Panc1 (cell line): ENCODE measurements at regions not wholly inside any gene's neighbourhood (a gene's known extent, or its start where the extent isn't known, plus 50 kb on each side); places are given as distances from the start of the nearest gene placed in this dataset.
"Not testable (repeated sequence)": the region's sequence is repeated elsewhere in the genome, so short reads cannot be mapped to it uniquely, and the experiment has no call there.

Experiments
- ATAC-seq: fragments of 200-7000 bp; cut with Tn5 transposase; 2 replicates; pipeline ENCODE4 v1.9.1; 2020; ENCODE audit warnings: mild to moderate bottlenecking, moderate library complexity
- BruUV-seq: library from RNA; stranded (reverse); fragments of 400-500 nt; replicated peaks from 2 replicates; lab custom pipeline; 2021; lab: Mats Ljungman, UMichigan
- CTCF ChIA-PET: fragments of 300-600 bp; sonication (Branson Sonifier 250); formaldehyde crosslinking; loops from one replicate; lab custom pipeline; 2022; ENCODE audit warnings: antibody characterized with exemption; lab: Charles Lee
- POLR2A ChIA-PET: fragments of 300-600 bp; sonication (Branson Sonifier 250); formaldehyde crosslinking; loops from one replicate; lab custom pipeline; 2022; ENCODE audit warnings: antibody characterized with exemption; lab: Charles Lee
- DNase-seq: peaks from one replicate; pipeline ENCODE4 v3.0.0-alpha.2; 2010; ENCODE audit warnings: low read depth, low spot score
- H3K27ac ChIP-seq: 2 replicates; pipeline ENCODE4 v1.5.1; 2011; ENCODE audit warnings: mild to moderate bottlenecking, low read length, inconsistent platforms
- H3K27me3 ChIP-seq: fragments of 200-500 bp; sonication (Bioruptor generic); 2 replicates; pipeline ENCODE4 v1.6.0; 2014; ENCODE audit warnings: low read length, inconsistent platforms; ENCODE audit not compliant: control insufficient read depth, insufficient read depth
- H3K36me3 ChIP-seq: fragments of 200-500 bp; sonication (Bioruptor generic); 2 replicates; pipeline ENCODE4 v1.5.1; 2014; ENCODE audit warnings: inconsistent platforms, mild to moderate bottlenecking, low read length, moderate library complexity; ENCODE audit not compliant: control insufficient read depth, insufficient read depth
- H3K4me1 ChIP-seq: 2 replicates; pipeline ENCODE4 v1.5.1; 2011; ENCODE audit warnings: inconsistent platforms, mild to moderate bottlenecking, low read length, moderate library complexity; ENCODE audit not compliant: control insufficient read depth, insufficient read depth
- H3K4me3 ChIP-seq, 2 experiments: 2 replicates each; pipeline ENCODE4 v1.5.1; 2011 to 2012; ENCODE audit warnings: low read depth in 2 of 2, low read length in 2 of 2, mild to moderate bottlenecking in 2 of 2, inconsistent platforms in 1 of 2, moderate library complexity in 1 of 2
- H3K9me3 ChIP-seq: fragments of 200-500 bp; sonication (Bioruptor generic); 2 replicates; pipeline ENCODE4 v1.5.1; 2014; ENCODE audit warnings: low read depth, mild to moderate bottlenecking, inconsistent platforms, low read length, moderate library complexity; ENCODE audit not compliant: control insufficient read depth, insufficient read depth
- POLR2AphosphoS5 ChIP-seq: IDR thresholded peaks from 2 replicates; pipeline ENCODE4 v1.6.1; 2012; ENCODE audit warnings: mild to moderate bottlenecking, low read depth, low read length, moderate library complexity
- SIN3A ChIP-seq: IDR thresholded peaks from 2 replicates; pipeline ENCODE4 v1.6.1; 2012; ENCODE audit warnings: low read depth, mild to moderate bottlenecking, low read length, moderate library complexity, borderline replicate concordance; ENCODE audit not compliant: insufficient read depth
- TCF7L2 ChIP-seq: IDR thresholded peaks from 2 replicates; pipeline ENCODE4 v1.6.1; 2011; ENCODE audit warnings: mild to moderate bottlenecking, low read depth, low read length, inconsistent platforms
- in situ Hi-C: cut with HindIII; loops from 2 replicates; pipeline ENCODE4 v1.10.0; 2016; ENCODE audit warnings: low sequenced_read_pairs, low pct_unique_long_range_greater_than_20kb
- intact Hi-C: fragments of 100-400 bp; cut with micrococcal nuclease; formaldehyde crosslinking; loops from one replicate; pipeline ENCODE4 v1.10.0; 2022; ENCODE audit not compliant: unreplicated experiment
- TF ChIP-seq, protein P1 (sequence below): fragments of 450-650 bp; IDR thresholded peaks from 2 replicates; pipeline ENCODE4 v1.5.1; 2017; ENCODE audit warnings: mild to moderate bottlenecking
- TF ChIP-seq, protein P2 (sequence below), 2 experiments: IDR thresholded peaks; 2 replicates each; pipeline ENCODE4 v1.6.1; 2011 to 2012; ENCODE audit warnings: low read depth in 2 of 2, control low read depth in 1 of 2, low read length in 1 of 2, mild to moderate bottlenecking in 1 of 2, moderate library complexity in 1 of 2; ENCODE audit not compliant: insufficient read depth in 1 of 2

DNA sequence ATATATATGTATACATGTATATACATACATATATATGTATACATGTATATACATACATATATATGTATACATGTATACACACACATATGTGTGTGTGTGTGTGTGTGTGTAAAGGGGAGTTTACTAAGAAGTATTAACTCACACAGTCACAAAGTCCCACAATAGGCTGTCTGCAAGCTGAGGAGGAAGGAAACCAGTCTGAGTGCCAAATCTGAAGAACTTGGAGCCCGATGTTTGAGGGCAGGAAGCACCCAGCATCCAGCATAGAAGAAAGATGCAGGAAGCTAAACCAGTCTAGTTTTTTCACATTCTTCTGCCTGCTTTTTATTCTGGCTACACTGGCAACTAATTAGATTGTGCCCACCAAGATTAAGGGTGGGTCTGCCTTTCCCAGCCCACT is 591.5 kb downstream of the PRR16 start:
- Histone ChIP-seq H3K36me3 (no peaks in the 10 kb centered on the region), H3K9me3 (no peaks in the 10 kb centered on the region), H3K4me3 (no peak overlapping the region), H3K27ac (no peak overlapping the region), H3K4me1 (no peaks in the 10 kb centered on the region), H3K27me3 (no peaks in the 10 kb centered on the region)
- ChIA-PET CTCF (no interaction called here), POLR2A (no interaction called here)
- in situ Hi-C loops, result no loop called here
- DNase-seq (no peak), ATAC-seq (no peak)
- no TSS peak for BruUV-seq
- TF ChIP-seq SIN3A (no peak), TCF7L2 (no peak), POLR2AphosphoS5 (no peak)
- TF ChIP-seq, protein P1, sequence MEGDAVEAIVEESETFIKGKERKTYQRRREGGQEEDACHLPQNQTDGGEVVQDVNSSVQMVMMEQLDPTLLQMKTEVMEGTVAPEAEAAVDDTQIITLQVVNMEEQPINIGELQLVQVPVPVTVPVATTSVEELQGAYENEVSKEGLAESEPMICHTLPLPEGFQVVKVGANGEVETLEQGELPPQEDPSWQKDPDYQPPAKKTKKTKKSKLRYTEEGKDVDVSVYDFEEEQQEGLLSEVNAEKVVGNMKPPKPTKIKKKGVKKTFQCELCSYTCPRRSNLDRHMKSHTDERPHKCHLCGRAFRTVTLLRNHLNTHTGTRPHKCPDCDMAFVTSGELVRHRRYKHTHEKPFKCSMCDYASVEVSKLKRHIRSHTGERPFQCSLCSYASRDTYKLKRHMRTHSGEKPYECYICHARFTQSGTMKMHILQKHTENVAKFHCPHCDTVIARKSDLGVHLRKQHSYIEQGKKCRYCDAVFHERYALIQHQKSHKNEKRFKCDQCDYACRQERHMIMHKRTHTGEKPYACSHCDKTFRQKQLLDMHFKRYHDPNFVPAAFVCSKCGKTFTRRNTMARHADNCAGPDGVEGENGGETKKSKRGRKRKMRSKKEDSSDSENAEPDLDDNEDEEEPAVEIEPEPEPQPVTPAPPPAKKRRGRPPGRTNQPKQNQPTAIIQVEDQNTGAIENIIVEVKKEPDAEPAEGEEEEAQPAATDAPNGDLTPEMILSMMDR, result no peak
- TF ChIP-seq, protein P2, sequence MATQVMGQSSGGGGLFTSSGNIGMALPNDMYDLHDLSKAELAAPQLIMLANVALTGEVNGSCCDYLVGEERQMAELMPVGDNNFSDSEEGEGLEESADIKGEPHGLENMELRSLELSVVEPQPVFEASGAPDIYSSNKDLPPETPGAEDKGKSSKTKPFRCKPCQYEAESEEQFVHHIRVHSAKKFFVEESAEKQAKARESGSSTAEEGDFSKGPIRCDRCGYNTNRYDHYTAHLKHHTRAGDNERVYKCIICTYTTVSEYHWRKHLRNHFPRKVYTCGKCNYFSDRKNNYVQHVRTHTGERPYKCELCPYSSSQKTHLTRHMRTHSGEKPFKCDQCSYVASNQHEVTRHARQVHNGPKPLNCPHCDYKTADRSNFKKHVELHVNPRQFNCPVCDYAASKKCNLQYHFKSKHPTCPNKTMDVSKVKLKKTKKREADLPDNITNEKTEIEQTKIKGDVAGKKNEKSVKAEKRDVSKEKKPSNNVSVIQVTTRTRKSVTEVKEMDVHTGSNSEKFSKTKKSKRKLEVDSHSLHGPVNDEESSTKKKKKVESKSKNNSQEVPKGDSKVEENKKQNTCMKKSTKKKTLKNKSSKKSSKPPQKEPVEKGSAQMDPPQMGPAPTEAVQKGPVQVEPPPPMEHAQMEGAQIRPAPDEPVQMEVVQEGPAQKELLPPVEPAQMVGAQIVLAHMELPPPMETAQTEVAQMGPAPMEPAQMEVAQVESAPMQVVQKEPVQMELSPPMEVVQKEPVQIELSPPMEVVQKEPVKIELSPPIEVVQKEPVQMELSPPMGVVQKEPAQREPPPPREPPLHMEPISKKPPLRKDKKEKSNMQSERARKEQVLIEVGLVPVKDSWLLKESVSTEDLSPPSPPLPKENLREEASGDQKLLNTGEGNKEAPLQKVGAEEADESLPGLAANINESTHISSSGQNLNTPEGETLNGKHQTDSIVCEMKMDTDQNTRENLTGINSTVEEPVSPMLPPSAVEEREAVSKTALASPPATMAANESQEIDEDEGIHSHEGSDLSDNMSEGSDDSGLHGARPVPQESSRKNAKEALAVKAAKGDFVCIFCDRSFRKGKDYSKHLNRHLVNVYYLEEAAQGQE (IDR thresholded peaks at IDR 0.05; ENCODE audit: insufficient read depth in 1 of 2, low read depth in 2 of 2, low read length in 1 of 2), result no peak
- intact Hi-C loops, result no loop called here

DNA sequence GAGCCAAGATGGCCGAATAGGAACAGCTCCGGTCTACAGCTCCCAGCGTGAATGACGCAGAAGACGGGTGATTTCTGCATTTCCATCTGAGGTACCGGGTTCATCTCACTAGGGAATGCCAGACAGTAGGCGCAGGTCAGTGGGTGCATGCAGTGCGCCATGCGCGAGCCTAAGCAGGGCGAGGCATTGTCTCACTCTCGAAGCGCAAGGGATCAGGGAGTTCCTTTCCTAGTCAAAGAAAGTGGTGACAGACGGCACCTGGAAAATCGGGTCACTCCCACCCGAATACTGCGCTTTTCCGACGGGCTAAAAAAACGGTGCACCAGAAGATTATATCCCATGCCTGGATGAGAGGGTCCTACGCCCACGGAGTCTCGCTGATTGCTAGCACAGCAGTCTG is 600.1 kb downstream of the PRR16 start:
- H3K27ac ChIP-seq, H3K4me1 ChIP-seq, POLR2A ChIA-PET, H3K36me3 ChIP-seq, DNase-seq, H3K27me3 ChIP-seq, BruUV-seq, ATAC-seq, CTCF ChIA-PET, H3K4me3 ChIP-seq, in situ Hi-C loops, intact Hi-C loops, H3K9me3 ChIP-seq: not testable (repeated sequence)

DNA sequence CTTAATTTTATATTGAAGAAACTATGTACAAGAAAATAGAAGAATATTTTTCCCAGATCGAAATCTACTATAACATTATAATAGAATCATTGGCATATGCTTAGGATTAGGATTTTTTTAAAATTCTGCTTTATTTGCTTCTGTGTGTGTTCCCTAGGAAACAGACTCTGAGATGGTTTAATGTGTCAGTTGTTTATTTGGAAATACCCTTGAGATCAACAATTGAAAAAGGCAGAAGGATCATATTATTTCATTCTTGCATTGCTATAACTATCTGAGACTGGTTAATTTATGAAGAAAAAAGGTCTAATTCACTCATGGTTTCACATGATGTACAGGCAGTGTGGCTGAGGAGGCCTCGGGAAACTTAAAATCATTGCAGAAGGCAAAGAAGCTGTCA is 622.6 kb downstream of the PRR16 start:
- ChIA-PET CTCF (no interaction called here), POLR2A (no interaction called here)
- Histone ChIP-seq H3K9me3 (no peaks in the 10 kb centered on the region; the same call in 1 of the 2 replicates), H3K4me3 (no peak overlapping the region), H3K27me3 (no peaks in the 10 kb centered on the region), H3K4me1 (no peaks in the 10 kb centered on the region), H3K36me3 (no peaks in the 10 kb centered on the region), H3K27ac (no peak overlapping the region)
- TF ChIP-seq TCF7L2, result no peak
- DNase-seq (no peak), ATAC-seq (no peak)
- no TSS peak for BruUV-seq
- in situ Hi-C loops (no loop called here), intact Hi-C loops (no loop called here)
